ENCODE measurements at regions not wholly inside any gene's neighbourhood (a gene's known extent, or its start where the extent isn't known, plus 50 kb on each side); places are given as distances from the start of the nearest gene placed in this dataset.

DNA sequence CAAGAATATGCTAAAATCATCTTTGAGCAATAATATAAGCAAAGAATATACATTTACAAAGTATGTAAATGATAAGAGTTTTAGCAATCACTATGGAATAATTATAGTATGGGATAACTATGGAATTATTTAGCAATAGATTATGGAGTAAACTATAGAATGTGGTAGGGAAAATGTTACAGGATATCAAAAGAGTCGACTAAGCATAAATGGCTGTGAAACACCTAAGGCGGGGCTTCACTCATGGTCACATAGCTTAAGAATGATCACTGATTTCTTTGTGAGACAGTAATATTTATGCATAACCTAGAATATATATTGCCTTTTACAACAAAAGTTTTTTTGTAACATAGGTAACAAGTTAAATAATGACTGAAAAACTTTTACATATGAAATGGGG, 2049.7 kb downstream of the ARAP2 start:
- ATAC-seq, result no peak
- TF ChIP-seq, protein P1, sequence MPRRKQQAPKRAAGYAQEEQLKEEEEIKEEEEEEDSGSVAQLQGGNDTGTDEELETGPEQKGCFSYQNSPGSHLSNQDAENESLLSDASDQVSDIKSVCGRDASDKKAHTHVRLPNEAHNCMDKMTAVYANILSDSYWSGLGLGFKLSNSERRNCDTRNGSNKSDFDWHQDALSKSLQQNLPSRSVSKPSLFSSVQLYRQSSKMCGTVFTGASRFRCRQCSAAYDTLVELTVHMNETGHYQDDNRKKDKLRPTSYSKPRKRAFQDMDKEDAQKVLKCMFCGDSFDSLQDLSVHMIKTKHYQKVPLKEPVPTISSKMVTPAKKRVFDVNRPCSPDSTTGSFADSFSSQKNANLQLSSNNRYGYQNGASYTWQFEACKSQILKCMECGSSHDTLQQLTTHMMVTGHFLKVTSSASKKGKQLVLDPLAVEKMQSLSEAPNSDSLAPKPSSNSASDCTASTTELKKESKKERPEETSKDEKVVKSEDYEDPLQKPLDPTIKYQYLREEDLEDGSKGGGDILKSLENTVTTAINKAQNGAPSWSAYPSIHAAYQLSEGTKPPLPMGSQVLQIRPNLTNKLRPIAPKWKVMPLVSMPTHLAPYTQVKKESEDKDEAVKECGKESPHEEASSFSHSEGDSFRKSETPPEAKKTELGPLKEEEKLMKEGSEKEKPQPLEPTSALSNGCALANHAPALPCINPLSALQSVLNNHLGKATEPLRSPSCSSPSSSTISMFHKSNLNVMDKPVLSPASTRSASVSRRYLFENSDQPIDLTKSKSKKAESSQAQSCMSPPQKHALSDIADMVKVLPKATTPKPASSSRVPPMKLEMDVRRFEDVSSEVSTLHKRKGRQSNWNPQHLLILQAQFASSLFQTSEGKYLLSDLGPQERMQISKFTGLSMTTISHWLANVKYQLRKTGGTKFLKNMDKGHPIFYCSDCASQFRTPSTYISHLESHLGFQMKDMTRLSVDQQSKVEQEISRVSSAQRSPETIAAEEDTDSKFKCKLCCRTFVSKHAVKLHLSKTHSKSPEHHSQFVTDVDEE (CRISPR knock-in tag; IDR thresholded peaks at IDR 0.05), result no peak
- TF ChIP-seq ZNF70 (CRISPR knock-in tag; IDR thresholded peaks at IDR 0.05) (no peak), RARB (CRISPR knock-in tag; IDR thresholded peaks at IDR 0.05) (no peak), BACH2 (CRISPR knock-in tag; IDR thresholded peaks at IDR 0.05; ENCODE audit: borderline replicate concordance) (no peak), ZFP3 (CRISPR knock-in tag; IDR thresholded peaks at IDR 0.05) (no peak), CSDC2 (CRISPR knock-in tag; IDR thresholded peaks at IDR 0.05) (no peak), TOX (CRISPR knock-in tag; IDR thresholded peaks at IDR 0.05; ENCODE audit: borderline replicate concordance) (no peak), ARNTL (CRISPR knock-in tag; IDR thresholded peaks at IDR 0.05; ENCODE audit: borderline replicate concordance, low read depth) (no peak), ZFP30 (CRISPR knock-in tag; IDR thresholded peaks at IDR 0.05) (no peak)
- TF ChIP-seq, protein P2, sequence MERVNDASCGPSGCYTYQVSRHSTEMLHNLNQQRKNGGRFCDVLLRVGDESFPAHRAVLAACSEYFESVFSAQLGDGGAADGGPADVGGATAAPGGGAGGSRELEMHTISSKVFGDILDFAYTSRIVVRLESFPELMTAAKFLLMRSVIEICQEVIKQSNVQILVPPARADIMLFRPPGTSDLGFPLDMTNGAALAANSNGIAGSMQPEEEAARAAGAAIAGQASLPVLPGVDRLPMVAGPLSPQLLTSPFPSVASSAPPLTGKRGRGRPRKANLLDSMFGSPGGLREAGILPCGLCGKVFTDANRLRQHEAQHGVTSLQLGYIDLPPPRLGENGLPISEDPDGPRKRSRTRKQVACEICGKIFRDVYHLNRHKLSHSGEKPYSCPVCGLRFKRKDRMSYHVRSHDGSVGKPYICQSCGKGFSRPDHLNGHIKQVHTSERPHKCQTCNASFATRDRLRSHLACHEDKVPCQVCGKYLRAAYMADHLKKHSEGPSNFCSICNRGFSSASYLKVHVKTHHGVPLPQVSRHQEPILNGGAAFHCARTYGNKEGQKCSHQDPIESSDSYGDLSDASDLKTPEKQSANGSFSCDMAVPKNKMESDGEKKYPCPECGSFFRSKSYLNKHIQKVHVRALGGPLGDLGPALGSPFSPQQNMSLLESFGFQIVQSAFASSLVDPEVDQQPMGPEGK (CRISPR knock-in tag; IDR thresholded peaks at IDR 0.05; ENCODE audit: borderline replicate concordance), result no peak

DNA sequence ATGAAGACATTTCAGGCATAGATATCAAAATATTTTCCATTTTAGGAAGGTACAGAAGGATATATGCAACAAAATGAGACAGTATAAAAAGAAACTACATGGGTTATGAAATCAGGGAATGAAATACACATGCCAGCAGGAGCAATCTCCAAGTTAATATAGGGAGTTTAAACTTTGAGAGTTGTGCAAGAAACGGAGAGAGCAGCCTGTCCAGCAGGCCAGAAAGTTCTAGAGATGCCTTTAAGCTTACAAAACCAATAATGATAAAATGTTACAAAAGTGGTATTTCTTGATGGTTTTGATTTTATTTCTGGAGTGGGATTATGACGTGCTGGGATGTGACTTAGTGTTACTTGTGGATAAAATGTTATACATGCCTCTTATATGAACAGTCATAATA, 2047.9 kb downstream of the ARAP2 start:
- ATAC-seq, result no peak
- TF ChIP-seq PPARA (CRISPR knock-in tag; IDR thresholded peaks at IDR 0.05; ENCODE audit: borderline replicate concordance), result no peak
- no peak for TF ChIP-seq CSDC2 (CRISPR knock-in tag; IDR thresholded peaks at IDR 0.05)
- no peak for TF ChIP-seq ISL1 (CRISPR knock-in tag; IDR thresholded peaks at IDR 0.05)
- no peak for TF ChIP-seq TCF4 (CRISPR knock-in tag; IDR thresholded peaks at IDR 0.05; ENCODE audit: borderline replicate concordance)

DNA sequence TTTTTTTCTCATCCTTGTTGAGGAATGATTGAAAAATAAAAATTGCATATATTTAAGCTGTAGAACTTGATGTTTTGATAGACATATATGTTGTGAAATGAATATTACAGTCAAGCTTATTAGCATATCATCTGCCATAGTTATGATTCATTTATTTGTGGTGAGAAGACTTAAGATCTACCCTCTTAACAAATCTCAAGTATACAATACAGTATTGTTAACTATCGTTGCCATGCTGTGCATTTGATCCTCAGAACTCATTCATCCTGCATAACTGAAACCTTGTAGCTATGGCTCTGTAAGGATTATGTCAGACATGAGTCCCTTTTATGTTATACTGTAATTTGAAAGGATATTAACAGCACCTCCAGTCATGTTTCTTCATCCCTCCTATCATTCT, 2045.3 kb downstream of the ARAP2 start:
- no peak for ATAC-seq
- no peak for TF ChIP-seq ZNF70 (CRISPR knock-in tag; IDR thresholded peaks at IDR 0.05)
- TF ChIP-seq ZC3H10 (CRISPR knock-in tag; IDR thresholded peaks at IDR 0.05), result no peak
- TF ChIP-seq ZNF8 (CRISPR knock-in tag; IDR thresholded peaks at IDR 0.05), result no peak
- TF ChIP-seq, protein P3, sequence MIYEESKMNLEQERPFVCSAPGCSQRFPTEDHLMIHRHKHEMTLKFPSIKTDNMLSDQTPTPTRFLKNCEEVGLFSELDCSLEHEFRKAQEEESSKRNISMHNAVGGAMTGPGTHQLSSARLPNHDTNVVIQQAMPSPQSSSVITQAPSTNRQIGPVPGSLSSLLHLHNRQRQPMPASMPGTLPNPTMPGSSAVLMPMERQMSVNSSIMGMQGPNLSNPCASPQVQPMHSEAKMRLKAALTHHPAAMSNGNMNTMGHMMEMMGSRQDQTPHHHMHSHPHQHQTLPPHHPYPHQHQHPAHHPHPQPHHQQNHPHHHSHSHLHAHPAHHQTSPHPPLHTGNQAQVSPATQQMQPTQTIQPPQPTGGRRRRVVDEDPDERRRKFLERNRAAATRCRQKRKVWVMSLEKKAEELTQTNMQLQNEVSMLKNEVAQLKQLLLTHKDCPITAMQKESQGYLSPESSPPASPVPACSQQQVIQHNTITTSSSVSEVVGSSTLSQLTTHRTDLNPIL (CRISPR knock-in tag; IDR thresholded peaks at IDR 0.05; ENCODE audit: low read depth), result no peak
- no peak for TF ChIP-seq TCF4 (CRISPR knock-in tag; IDR thresholded peaks at IDR 0.05; ENCODE audit: borderline replicate concordance)
- TF ChIP-seq ZFP30 (CRISPR knock-in tag; IDR thresholded peaks at IDR 0.05), result no peak
- TF ChIP-seq OSR1 (CRISPR knock-in tag; IDR thresholded peaks at IDR 0.05), result no peak
- TF ChIP-seq RARB (CRISPR knock-in tag; IDR thresholded peaks at IDR 0.05), result no peak
- TF ChIP-seq BACH2 (CRISPR knock-in tag; IDR thresholded peaks at IDR 0.05; ENCODE audit: borderline replicate concordance), result no peak
- TF ChIP-seq PPARA (CRISPR knock-in tag; IDR thresholded peaks at IDR 0.05; ENCODE audit: borderline replicate concordance), result no peak
- no peak for TF ChIP-seq TOX (CRISPR knock-in tag; IDR thresholded peaks at IDR 0.05; ENCODE audit: borderline replicate concordance)
- TF ChIP-seq, protein P2 (CRISPR knock-in tag; IDR thresholded peaks at IDR 0.05; ENCODE audit: borderline replicate concordance), result no peak
- TF ChIP-seq, protein P4, sequence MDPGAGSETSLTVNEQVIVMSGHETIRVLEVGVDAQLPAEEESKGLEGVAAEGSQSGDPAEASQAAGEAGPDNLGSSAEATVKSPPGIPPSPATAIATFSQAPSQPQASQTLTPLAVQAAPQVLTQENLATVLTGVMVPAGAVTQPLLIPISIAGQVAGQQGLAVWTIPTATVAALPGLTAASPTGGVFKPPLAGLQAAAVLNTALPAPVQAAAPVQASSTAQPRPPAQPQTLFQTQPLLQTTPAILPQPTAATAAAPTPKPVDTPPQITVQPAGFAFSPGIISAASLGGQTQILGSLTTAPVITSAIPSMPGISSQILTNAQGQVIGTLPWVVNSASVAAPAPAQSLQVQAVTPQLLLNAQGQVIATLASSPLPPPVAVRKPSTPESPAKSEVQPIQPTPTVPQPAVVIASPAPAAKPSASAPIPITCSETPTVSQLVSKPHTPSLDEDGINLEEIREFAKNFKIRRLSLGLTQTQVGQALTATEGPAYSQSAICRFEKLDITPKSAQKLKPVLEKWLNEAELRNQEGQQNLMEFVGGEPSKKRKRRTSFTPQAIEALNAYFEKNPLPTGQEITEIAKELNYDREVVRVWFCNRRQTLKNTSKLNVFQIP (CRISPR knock-in tag; IDR thresholded peaks at IDR 0.05; ENCODE audit: borderline replicate concordance, low read depth), result no peak
- TF ChIP-seq, protein P1 (CRISPR knock-in tag; IDR thresholded peaks at IDR 0.05), result no peak
- TF ChIP-seq ARNTL (CRISPR knock-in tag; IDR thresholded peaks at IDR 0.05; ENCODE audit: borderline replicate concordance, low read depth), result no peak

Data from SK-N-SH treated with all-trans-retinoic acid at 6 μM for 48 hours (cell line).